SK-N-SH treated with all-trans-retinoic acid at 6 μM for 48 hours (cell line): ENCODE measurements at regions not wholly inside any gene's neighbourhood (a gene's known extent, or its start where the extent isn't known, plus 50 kb on each side); places are given as distances from the start of the nearest gene placed in this dataset.

Source experiments
- ARNTL ChIP-seq: fragments of 450-650 bp; formaldehyde crosslinking; IDR thresholded peaks from 2 replicates; pipeline ENCODE4 v1.5.0; 2020; ENCODE audit warnings: low read depth, mild to moderate bottlenecking, moderate library complexity, borderline replicate concordance
- BACH2 ChIP-seq: fragments of 250-450 bp; sonication (Bioruptor Pico); IDR thresholded peaks from 2 replicates; pipeline ENCODE4 v1.9.0; 2021; ENCODE audit warnings: mild to moderate bottlenecking, borderline replicate concordance
- CREB5 ChIP-seq: fragments of 250-450 bp; sonication (Bioruptor Pico); IDR thresholded peaks from 2 replicates; pipeline ENCODE4 v1.5.1; 2020; ENCODE audit warnings: low read depth, mild to moderate bottlenecking, moderate library complexity
- CSDC2 ChIP-seq: fragments of 250-450 bp; sonication (Bioruptor Pico); IDR thresholded peaks from 2 replicates; pipeline ENCODE4 v1.5.0; 2020; ENCODE audit warnings: mild to moderate bottlenecking, moderate library complexity
- ESRRG ChIP-seq: fragments of 250-450 bp; sonication (Bioruptor Pico); IDR thresholded peaks from 2 replicates; pipeline ENCODE4 v1.6.1; 2021; ENCODE audit warnings: mild to moderate bottlenecking
- GLIS3 ChIP-seq: fragments of 250-450 bp; sonication (Bioruptor Pico); IDR thresholded peaks from 2 replicates; pipeline ENCODE4 v1.5.0; 2020; ENCODE audit warnings: mild to moderate bottlenecking, moderate library complexity
- PATZ1 ChIP-seq: fragments of 250-450 bp; sonication (Bioruptor Pico); IDR thresholded peaks from 2 replicates; pipeline ENCODE4 v1.8.0; 2020; ENCODE audit warnings: mild to moderate bottlenecking, moderate library complexity, borderline replicate concordance
- PPARA ChIP-seq: fragments of 250-450 bp; sonication (Bioruptor Pico); IDR thresholded peaks from 2 replicates; pipeline ENCODE4 v1.5.0; 2020; ENCODE audit warnings: mild to moderate bottlenecking, borderline replicate concordance
- TSHZ2 ChIP-seq: fragments of 250-450 bp; sonication (Bioruptor Pico); IDR thresholded peaks from 2 replicates; pipeline ENCODE4 v1.5.0; 2020; ENCODE audit warnings: mild to moderate bottlenecking, moderate library complexity
- ZFP30 ChIP-seq: fragments of 450-650 bp; formaldehyde crosslinking; IDR thresholded peaks from 2 replicates; pipeline ENCODE4 v1.5.0; 2022; ENCODE audit warnings: mild to moderate bottlenecking, moderate library complexity
- TF ChIP-seq, protein P1 (sequence below): fragments of 250-450 bp; sonication (Bioruptor Pico); IDR thresholded peaks from 2 replicates; pipeline ENCODE4 v1.5.1; 2021; ENCODE audit warnings: mild to moderate bottlenecking, moderate library complexity

- TF ChIP-seq ESRRG (CRISPR knock-in tag) (no peak), GLIS3 (CRISPR knock-in tag) (no peak), PATZ1 (CRISPR knock-in tag) (no peak), PPARA (CRISPR knock-in tag) (no peak), TSHZ2 (CRISPR knock-in tag) (no peak), CSDC2 (no peak), ARNTL (CRISPR knock-in tag) (no peak), CREB5 (CRISPR knock-in tag) (no peak), ZFP30 (CRISPR knock-in tag) (no peak), BACH2 (CRISPR knock-in tag) (no peak)
- TF ChIP-seq, protein P1, sequence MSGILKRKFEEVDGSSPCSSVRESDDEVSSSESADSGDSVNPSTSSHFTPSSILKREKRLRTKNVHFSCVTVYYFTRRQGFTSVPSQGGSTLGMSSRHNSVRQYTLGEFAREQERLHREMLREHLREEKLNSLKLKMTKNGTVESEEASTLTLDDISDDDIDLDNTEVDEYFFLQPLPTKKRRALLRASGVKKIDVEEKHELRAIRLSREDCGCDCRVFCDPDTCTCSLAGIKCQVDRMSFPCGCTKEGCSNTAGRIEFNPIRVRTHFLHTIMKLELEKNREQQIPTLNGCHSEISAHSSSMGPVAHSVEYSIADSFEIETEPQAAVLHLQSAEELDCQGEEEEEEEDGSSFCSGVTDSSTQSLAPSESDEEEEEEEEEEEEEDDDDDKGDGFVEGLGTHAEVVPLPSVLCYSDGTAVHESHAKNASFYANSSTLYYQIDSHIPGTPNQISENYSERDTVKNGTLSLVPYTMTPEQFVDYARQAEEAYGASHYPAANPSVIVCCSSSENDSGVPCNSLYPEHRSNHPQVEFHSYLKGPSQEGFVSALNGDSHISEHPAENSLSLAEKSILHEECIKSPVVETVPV (CRISPR knock-in tag), result no peak
Observed at GRCh38 chr2:234386971-234387370, 109.9 kb downstream of the ARL4C start.
